Progenitor cell of endocrine pancreas (in vitro differentiated cells): ENCODE measurements at regions not wholly inside any gene's neighbourhood (a gene's known extent, or its start where the extent isn't known, plus 50 kb on each side); places are given as distances from the start of the nearest gene placed in this dataset.

Experiments
- DNase-seq: peaks from one replicate; pipeline ENCODE4 v3.0.0; 2021; ENCODE audit warnings: low spot score; ENCODE audit not compliant: unreplicated experiment
- H3K27ac Mint-ChIP-seq: 2 replicates; pipeline ENCODE4 v1.8.0; 2021; ENCODE audit warnings: mild to moderate bottlenecking, moderate library complexity, mixed read lengths
- H3K27me3 Mint-ChIP-seq: 2 replicates; pipeline ENCODE4 v1.8.0; 2021; ENCODE audit warnings: mixed read lengths
- H3K36me3 Mint-ChIP-seq: 2 replicates; pipeline ENCODE4 v1.8.0; 2022; ENCODE audit warnings: mixed read lengths; ENCODE audit not compliant: insufficient read depth
- H3K4me1 Mint-ChIP-seq: 2 replicates; pipeline ENCODE4 v1.8.0; 2021; ENCODE audit warnings: low read depth, mixed read lengths
- H3K4me3 Mint-ChIP-seq: 2 replicates; pipeline ENCODE4 v1.8.0; 2021; ENCODE audit warnings: low read depth, mild to moderate bottlenecking, moderate library complexity, mixed read lengths
- H3K9me3 Mint-ChIP-seq: 2 replicates; pipeline ENCODE4 v1.8.0; 2021; ENCODE audit warnings: low read depth, mixed read lengths
- CTCF ChIP-seq: fragments of 200-600 bp; sonication (generic); IDR thresholded peaks from one replicate; pipeline ENCODE4 v1.5.0; 2021; ENCODE audit warnings: antibody characterized with exemption, mild to moderate bottlenecking; ENCODE audit not compliant: unreplicated experiment

- Mint-ChIP-seq H3K27me3 (no peaks in the 10 kb centered on the region), H3K9me3 (no peaks in the 10 kb centered on the region), H3K4me1 (no peaks in the 10 kb centered on the region), H3K27ac (no peak overlapping the region), H3K4me3 (no peak overlapping the region), H3K36me3 (no peaks in the 10 kb centered on the region)
- no peak for DNase-seq
- no peak for TF ChIP-seq CTCF
Observed at GRCh38 chr10:130808686-130809085, 502.8 kb downstream of the TCERG1L start.

- TF ChIP-seq CTCF: no peak
- no peak overlapping the region for H3K27ac Mint-ChIP-seq
- H3K9me3 Mint-ChIP-seq: no peaks in the 10 kb centered on the region
- no peak overlapping the region for H3K4me3 Mint-ChIP-seq
- no peaks in the 10 kb centered on the region for H3K36me3 Mint-ChIP-seq
- no peaks in the 10 kb centered on the region for H3K27me3 Mint-ChIP-seq
- H3K4me1 Mint-ChIP-seq: no peaks in the 10 kb centered on the region
- no peak for DNase-seq
Observed at GRCh38 chr10:130809181-130809580, 502.3 kb downstream of the TCERG1L start.

- Mint-ChIP-seq H3K4me3 (no peak overlapping the region), H3K27ac (no peak overlapping the region), H3K4me1 (no peaks in the 10 kb centered on the region), H3K9me3 (no peaks in the 10 kb centered on the region), H3K27me3 (no peaks in the 10 kb centered on the region), H3K36me3 (no peaks in the 10 kb centered on the region)
- no peak for DNase-seq
- TF ChIP-seq CTCF: no peak
Observed at GRCh38 chr10:130809761-130810515, 501.6 kb downstream of the TCERG1L start.

- H3K36me3 Mint-ChIP-seq: no peaks in the 10 kb centered on the region
- H3K9me3 Mint-ChIP-seq: no peaks in the 10 kb centered on the region
- H3K4me1 Mint-ChIP-seq: no peaks in the 10 kb centered on the region
- no peak for TF ChIP-seq CTCF
- H3K4me3 Mint-ChIP-seq: no peak overlapping the region
- no peaks in the 10 kb centered on the region for H3K27me3 Mint-ChIP-seq
- DNase-seq: no peak
- H3K27ac Mint-ChIP-seq: no peak overlapping the region
Observed at GRCh38 chr10:130810856-130811255, 500.7 kb downstream of the TCERG1L start.

- no peak for TF ChIP-seq CTCF
- Mint-ChIP-seq H3K27me3 (no peaks in the 10 kb centered on the region), H3K4me3 (no peak overlapping the region), H3K36me3 (no peaks in the 10 kb centered on the region), H3K4me1 (no peaks in the 10 kb centered on the region), H3K27ac (no peak overlapping the region), H3K9me3 (no peaks in the 10 kb centered on the region)
- DNase-seq: no peak
Observed at GRCh38 chr10:130812381-130813148, 499.0 kb downstream of the TCERG1L start.
